Astrocyte of the spinal cord (primary cell): ENCODE measurements at regions not wholly inside any gene's neighbourhood (a gene's known extent, or its start where the extent isn't known, plus 50 kb on each side); places are given as distances from the start of the nearest gene placed in this dataset.

Experiments used
- DNase-seq: peaks from one replicate; pipeline ENCODE4 v3.0.0; 2011; ENCODE audit warnings: low read depth, low spot score
- H3K4me3 ChIP-seq: 2 replicates; pipeline ENCODE4 v1.5.1; 2011; ENCODE audit warnings: low read depth, mild to moderate bottlenecking, low read length, moderate library complexity
- CTCF ChIP-seq: IDR thresholded peaks from 2 replicates; pipeline ENCODE4 v1.5.1; 2012; ENCODE audit warnings: low read depth, mild to moderate bottlenecking, low read length, inconsistent platforms
- in situ Hi-C: cut with HindIII; loops from 2 replicates; pipeline ENCODE4 v1.10.0; 2017; ENCODE audit warnings: low sequenced_read_pairs

GRCh38 chr5:66302344-66302743 is 158.2 kb downstream of the SREK1 start:
- in situ Hi-C loops = no loop called here
- H3K4me3 ChIP-seq = no peak overlapping the region
- DNase-seq = no peak
- no peak for TF ChIP-seq CTCF

GRCh38 chr5:66306105-66306843 is 162.2 kb downstream of the SREK1 start:
- DNase-seq = peak; percentile 77
- H3K4me3 ChIP-seq = no peak overlapping the region
- in situ Hi-C loops = no loop called here
- peak; percentile 99 for TF ChIP-seq CTCF

- DNase-seq = no peak
- in situ Hi-C loops = no loop called here
- no peak for TF ChIP-seq CTCF
- no peak overlapping the region for H3K4me3 ChIP-seq
Observed at GRCh38 chr5:66306844-66307315, 162.8 kb downstream of the SREK1 start.

GRCh38 chr5:66307647-66308241 is 163.6 kb downstream of the SREK1 start:
- peak; percentile 84 for TF ChIP-seq CTCF
- DNase-seq = peak; percentile 70
- in situ Hi-C loops = no loop called here
- no peak overlapping the region for H3K4me3 ChIP-seq

GRCh38 chr5:66312266-66312665 is 168.2 kb downstream of the SREK1 start:
- in situ Hi-C loops = no loop called here
- no peak for DNase-seq
- H3K4me3 ChIP-seq = no peak overlapping the region
- no peak for TF ChIP-seq CTCF

- no peak overlapping the region for H3K4me3 ChIP-seq
- no peak for TF ChIP-seq CTCF
- DNase-seq = no peak
- in situ Hi-C loops = no loop called here
Observed at GRCh38 chr5:66315784-66316183, 171.7 kb downstream of the SREK1 start.
